HepG2 (cell line): ENCODE measurements at regions not wholly inside any gene's neighbourhood (a gene's known extent, or its start where the extent isn't known, plus 50 kb on each side); places are given as distances from the start of the nearest gene placed in this dataset.

Experiments used
- CTCF ChIP-seq: sonication (generic); formaldehyde crosslinking; IDR thresholded peaks from 2 replicates; pipeline ENCODE4 v1.5.0; 2020; ENCODE audit warnings: mild to moderate bottlenecking, missing genetic modification reagents, moderate library complexity
- GZF1 ChIP-seq: sonication (generic); formaldehyde crosslinking; IDR thresholded peaks from 2 replicates; pipeline ENCODE4 v1.5.1; 2020; ENCODE audit warnings: mild to moderate bottlenecking, missing genetic modification reagents
- IRF2 ChIP-seq: IDR thresholded peaks from 2 replicates; pipeline ENCODE4 v1.6.1; 2018; ENCODE audit warnings: missing genetic modification reagents, missing compliant biosample characterization

DNA sequence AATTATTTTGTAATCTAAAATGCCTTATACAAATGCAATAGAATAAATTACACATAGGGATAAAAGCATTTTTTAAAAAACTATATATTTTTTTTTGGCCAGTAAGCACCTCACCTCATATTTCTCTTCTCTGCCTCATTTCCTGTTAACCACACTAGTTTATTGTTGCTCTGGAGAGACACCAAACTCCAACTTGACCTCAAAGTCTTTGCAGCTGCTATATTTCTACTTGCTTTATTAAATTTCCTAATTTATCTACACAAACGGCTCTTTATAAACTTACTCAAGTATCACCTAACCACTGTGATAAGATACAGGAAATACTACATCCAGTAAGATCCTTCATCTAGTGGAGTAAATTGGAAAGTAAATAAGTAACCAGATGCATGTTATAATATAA lies 622.3 kb downstream of the C12orf50 start:
- no peak for TF ChIP-seq CTCF
- TF ChIP-seq IRF2 (CRISPR knock-in tag): no peak
- no peak for TF ChIP-seq GZF1 (CRISPR knock-in tag)
